Nephron (organoid): ENCODE measurements at regions not wholly inside any gene's neighbourhood (a gene's known extent, or its start where the extent isn't known, plus 50 kb on each side); places are given as distances from the start of the nearest gene placed in this dataset.
"Not testable (repeated sequence)": the region's sequence is repeated elsewhere in the genome, so short reads cannot be mapped to it uniquely, and the experiment has no call there.

Source experiments
- H3K27ac Mint-ChIP-seq, 3 experiments: 2 replicates each; pipeline ENCODE4 v1.8.0; 2020; ENCODE audit warnings: mixed read lengths in 3 of 3, mild to moderate bottlenecking in 2 of 3, moderate library complexity in 1 of 3
- H3K27me3 Mint-ChIP-seq: 2 replicates; pipeline ENCODE4 v1.8.0; 2021; ENCODE audit warnings: low read depth, mild to moderate bottlenecking, moderate library complexity, mixed read lengths
- H3K36me3 Mint-ChIP-seq: 2 replicates; pipeline ENCODE4 v1.8.0; 2020; ENCODE audit warnings: low read depth, mixed read lengths
- H3K4me1 Mint-ChIP-seq: 2 replicates; pipeline ENCODE4 v1.8.0; 2020; ENCODE audit warnings: mixed read lengths
- H3K4me3 Mint-ChIP-seq, 3 experiments: 2 replicates each; pipeline ENCODE4 v1.8.0; 2020; ENCODE audit warnings: mild to moderate bottlenecking in 3 of 3, mixed read lengths in 3 of 3, moderate library complexity in 2 of 3
- H3K9me3 Mint-ChIP-seq: 2 replicates; pipeline ENCODE4 v1.8.0; 2020; ENCODE audit warnings: mixed read lengths
- TF ChIP-seq, protein P1 (sequence below), 3 experiments: fragments of 200-600 bp; sonication (generic); IDR thresholded peaks; one replicate each; pipeline ENCODE4 v1.5.0; 2021; ENCODE audit warnings: antibody characterized with exemption in 3 of 3; ENCODE audit not compliant: unreplicated experiment in 3 of 3

DNA sequence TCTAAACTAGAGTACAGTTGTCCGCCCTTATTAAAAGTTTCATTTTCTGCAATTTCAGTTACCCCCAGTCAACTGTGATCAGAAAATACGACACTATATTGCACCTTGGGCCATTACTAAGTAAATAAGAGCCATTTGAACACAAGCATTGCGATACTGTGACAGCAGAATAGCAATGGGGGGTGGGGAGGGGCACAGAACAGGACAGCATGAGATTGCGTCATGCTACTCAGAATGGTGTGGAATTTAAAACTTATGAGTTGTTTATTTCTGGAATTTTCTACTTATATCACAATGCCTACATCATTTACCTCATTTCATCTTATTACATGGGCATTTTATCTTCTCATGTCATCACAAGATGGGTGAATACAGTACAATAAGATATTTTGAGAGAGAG, 166.3 kb downstream of the MANEA start:
- Mint-ChIP-seq H3K36me3 (no peaks in the 10 kb centered on the region), H3K27me3 (no peaks in the 10 kb centered on the region), H3K4me3 (no peak overlapping the region), H3K27ac (no peak overlapping the region), H3K9me3 (no peaks in the 10 kb centered on the region), H3K4me1 (no peaks in the 10 kb centered on the region)
- TF ChIP-seq, protein P1, sequence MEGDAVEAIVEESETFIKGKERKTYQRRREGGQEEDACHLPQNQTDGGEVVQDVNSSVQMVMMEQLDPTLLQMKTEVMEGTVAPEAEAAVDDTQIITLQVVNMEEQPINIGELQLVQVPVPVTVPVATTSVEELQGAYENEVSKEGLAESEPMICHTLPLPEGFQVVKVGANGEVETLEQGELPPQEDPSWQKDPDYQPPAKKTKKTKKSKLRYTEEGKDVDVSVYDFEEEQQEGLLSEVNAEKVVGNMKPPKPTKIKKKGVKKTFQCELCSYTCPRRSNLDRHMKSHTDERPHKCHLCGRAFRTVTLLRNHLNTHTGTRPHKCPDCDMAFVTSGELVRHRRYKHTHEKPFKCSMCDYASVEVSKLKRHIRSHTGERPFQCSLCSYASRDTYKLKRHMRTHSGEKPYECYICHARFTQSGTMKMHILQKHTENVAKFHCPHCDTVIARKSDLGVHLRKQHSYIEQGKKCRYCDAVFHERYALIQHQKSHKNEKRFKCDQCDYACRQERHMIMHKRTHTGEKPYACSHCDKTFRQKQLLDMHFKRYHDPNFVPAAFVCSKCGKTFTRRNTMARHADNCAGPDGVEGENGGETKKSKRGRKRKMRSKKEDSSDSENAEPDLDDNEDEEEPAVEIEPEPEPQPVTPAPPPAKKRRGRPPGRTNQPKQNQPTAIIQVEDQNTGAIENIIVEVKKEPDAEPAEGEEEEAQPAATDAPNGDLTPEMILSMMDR (IDR thresholded peaks at IDR 0.05; ENCODE audit: unreplicated experiment in 3 of 3), result no peak

DNA sequence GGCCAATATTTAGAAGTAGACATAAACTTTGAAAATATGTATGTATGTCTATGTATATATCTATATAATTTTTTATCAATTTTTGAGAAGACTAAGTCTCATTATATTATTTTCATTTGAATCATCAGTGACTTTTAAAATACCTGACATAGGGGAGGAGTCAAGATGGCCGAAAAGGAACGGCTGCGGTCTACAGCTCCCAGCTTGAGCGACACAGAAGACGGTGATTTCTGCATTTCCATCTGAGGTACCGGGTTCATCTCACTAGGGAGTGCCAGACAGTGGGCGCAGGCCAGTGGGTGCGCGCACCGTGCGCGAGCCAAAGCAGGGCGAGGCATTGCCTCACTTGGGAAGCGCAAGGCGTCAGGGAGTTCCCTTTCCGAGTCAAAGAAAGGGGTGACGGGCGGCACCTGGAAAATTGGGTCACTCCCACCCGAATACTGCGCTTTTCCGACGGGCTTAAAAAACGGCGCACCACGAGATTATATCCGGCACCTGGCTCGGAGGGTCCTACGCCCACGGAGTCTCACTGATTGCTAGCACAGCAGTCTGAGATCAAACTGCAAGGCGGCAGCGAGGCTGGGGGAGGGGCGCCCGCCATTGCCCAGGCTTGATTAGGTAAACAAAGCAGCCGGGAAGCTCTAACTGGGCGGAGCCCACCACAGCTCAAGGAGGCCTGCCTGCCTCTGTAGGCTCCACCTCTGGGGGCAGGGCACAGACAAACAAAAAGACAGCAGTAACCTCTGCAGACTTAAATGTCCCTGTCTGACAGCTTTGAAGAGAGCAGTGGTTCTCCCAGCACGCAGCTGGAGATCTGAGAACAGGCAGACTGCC, 181.1 kb downstream of the MANEA start:
- not testable (repeated sequence) for H3K27me3 Mint-ChIP-seq
- peak overlapping the region in 2 of 3 experiments; percentile 20 to 32 for H3K4me3 Mint-ChIP-seq

GRCh38 chr6:95767897-95768463, 190.6 kb downstream of the MANEA start:
- TF ChIP-seq, protein P1 (IDR thresholded peaks at IDR 0.05; ENCODE audit: unreplicated experiment in 3 of 3), result no peak
- H3K27ac Mint-ChIP-seq, result no peak overlapping the region
- no peaks in the 10 kb centered on the region for H3K4me1 Mint-ChIP-seq
- H3K4me3 Mint-ChIP-seq, result no peak overlapping the region
- H3K9me3 Mint-ChIP-seq, result no peaks in the 10 kb centered on the region
- no peaks in the 10 kb centered on the region for H3K36me3 Mint-ChIP-seq
- no peaks in the 10 kb centered on the region for H3K27me3 Mint-ChIP-seq

More for the DNA sequence above, 181.1 kb downstream of the MANEA start:
- not testable (repeated sequence) for H3K36me3 Mint-ChIP-seq, H3K4me1 Mint-ChIP-seq, H3K9me3 Mint-ChIP-seq, H3K27ac Mint-ChIP-seq

DNA sequence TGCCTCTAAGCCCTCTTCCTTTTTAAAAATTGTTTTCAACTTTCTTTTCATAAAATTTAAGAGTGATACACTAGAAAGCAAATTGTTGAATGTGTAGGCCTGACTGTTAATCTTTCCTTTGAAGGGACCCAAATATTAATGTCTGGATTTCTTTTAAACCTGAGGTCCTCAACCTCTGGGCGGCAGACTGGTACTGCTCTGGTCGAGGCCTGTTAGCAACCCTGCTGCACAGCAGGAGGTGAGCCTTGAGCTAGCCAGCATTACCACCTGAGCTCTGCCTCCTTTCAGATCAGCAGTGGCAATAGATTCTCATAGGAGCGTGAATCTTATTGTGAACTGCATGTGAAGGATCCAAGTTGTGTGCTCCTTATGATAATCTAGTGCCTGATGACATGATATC, 191.2 kb downstream of the MANEA start:
- TF ChIP-seq, protein P1 (IDR thresholded peaks at IDR 0.05; ENCODE audit: unreplicated experiment in 3 of 3), result no peak
- Mint-ChIP-seq H3K27me3 (no peaks in the 10 kb centered on the region), H3K9me3 (no peaks in the 10 kb centered on the region), H3K4me1 (peaks cover 5% of the 10 kb centered on the region), H3K36me3 (no peaks in the 10 kb centered on the region), H3K27ac (no peak overlapping the region), H3K4me3 (no peak overlapping the region)

DNA sequence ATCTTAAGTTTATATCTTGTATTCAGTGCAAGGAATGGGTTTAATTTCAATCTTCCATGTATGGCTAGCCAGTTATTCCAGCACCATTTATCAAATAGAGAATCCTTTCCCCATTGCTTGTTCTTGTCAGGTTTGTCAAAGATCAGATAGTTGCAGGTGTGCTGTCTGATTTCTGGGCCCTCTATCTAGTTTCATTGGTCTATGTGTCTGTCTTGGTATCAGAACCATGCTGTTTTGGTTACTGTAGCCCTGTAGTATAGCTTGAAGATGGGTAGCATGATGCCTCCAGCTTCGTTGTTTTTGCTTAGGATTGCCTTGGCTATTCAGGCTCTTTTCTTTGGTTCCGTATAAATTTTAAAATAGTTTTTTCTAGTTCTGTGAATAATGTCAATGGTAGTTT, 200.0 kb downstream of the MANEA start:
- TF ChIP-seq, protein P1 (IDR thresholded peaks at IDR 0.05; ENCODE audit: unreplicated experiment in 3 of 3), result no peak
- peaks cover 6% of the 10 kb centered on the region for H3K4me1 Mint-ChIP-seq

DNA sequence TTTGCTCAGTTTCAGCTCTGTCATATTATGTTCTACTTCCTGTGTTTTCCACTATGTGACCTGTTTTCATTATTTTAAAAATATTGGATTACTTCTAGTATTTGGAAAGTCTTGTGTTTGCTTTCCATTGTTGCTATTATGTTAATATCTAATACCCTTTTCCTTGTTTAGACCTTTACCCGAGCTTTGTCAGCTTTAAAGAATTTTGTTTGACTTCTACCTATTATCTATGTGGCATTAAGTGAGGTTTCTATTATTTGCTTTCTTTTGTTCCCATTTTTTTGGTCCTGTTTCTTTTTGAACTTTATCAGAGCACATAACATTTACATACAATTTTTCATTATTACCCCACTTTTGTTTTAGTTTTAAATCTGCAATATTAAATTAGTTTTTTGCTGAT, 202.7 kb downstream of the MANEA start:
- H3K36me3 Mint-ChIP-seq, result no peaks in the 10 kb centered on the region
- TF ChIP-seq, protein P1 (IDR thresholded peaks at IDR 0.05; ENCODE audit: unreplicated experiment in 3 of 3), result no peak

More for the DNA sequence above, 200.0 kb downstream of the MANEA start:
- H3K27me3 Mint-ChIP-seq, result peaks cover 3% of the 10 kb centered on the region
- H3K9me3 Mint-ChIP-seq, result no peaks in the 10 kb centered on the region
- H3K36me3 Mint-ChIP-seq, result no peaks in the 10 kb centered on the region
- no peak overlapping the region for H3K4me3 Mint-ChIP-seq
- H3K27ac Mint-ChIP-seq, result no peak overlapping the region

More for the DNA sequence above, 202.7 kb downstream of the MANEA start:
- Mint-ChIP-seq H3K27me3 (peaks cover 3% of the 10 kb centered on the region), H3K4me1 (no peaks in the 10 kb centered on the region), H3K4me3 (no peak overlapping the region), H3K9me3 (no peaks in the 10 kb centered on the region), H3K27ac (no peak overlapping the region)
